GM21576 (cell line): ENCODE measurements at regions not wholly inside any gene's neighbourhood (a gene's known extent, or its start where the extent isn't known, plus 50 kb on each side); places are given as distances from the start of the nearest gene placed in this dataset.
"Not testable (repeated sequence)": the region's sequence is repeated elsewhere in the genome, so short reads cannot be mapped to it uniquely, and the experiment has no call there.

Experiments
- ATAC-seq: cut with Tn5 transposase; IDR thresholded peaks from one replicate; pipeline ENCODE4 v1.9.1; 2021; ENCODE audit warnings: mild to moderate bottlenecking, moderate library complexity; ENCODE audit not compliant: unreplicated experiment

DNA sequence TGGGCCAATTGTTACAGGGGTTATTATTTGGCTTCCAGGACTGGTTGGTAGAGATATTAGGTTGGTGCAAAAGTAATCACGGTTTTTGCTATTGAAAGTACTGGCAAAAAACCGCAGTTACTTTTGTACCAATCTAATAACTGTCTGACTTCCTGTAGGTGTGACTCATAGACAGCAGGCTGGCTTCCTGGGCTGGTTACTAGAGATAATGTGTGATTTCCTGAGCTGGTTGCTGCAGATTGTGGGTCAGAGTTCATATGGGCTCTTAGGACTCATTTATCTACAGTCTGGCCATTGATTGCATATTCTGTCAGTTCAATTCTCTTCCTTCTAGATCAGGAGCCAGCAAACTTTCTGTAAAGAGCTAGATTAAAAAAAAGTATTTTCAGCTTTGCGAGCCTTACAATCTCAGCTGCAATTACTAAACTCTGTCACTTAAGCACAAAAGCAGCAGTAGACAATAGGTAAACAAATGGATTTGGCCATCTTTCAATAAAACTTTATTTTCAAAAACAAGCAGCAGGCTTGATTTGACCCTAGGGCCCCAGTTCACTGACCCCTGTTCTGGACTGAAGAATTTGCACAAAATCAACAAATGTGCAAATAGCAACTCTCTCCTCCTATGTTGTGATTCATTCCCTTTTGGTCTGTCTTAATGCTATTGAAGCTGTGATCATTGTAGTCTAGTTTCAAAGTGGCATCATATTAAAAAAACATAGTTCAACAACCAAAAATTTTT lies 50.8 kb upstream of the BOD1L1 start:
- no peak for ATAC-seq

DNA sequence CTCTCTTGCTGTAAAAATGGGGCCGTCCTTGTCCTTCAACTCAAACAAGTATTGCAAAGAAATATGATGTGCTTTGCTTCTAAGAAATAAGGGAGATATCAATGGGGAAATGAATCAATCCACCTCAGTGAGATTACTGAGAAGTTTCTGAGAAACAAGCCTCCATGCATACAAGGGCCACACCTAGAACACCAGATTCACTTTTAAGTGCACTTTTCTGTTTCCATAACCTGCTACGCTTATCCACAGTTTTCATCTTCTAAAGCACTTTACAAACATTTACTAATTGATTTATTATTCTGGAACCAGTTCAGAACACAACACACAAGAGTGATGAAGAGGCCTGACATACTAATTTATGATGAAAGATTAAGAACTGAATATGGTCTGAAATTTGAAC lies 54.0 kb upstream of the BOD1L1 start:
- no peak for ATAC-seq

DNA sequence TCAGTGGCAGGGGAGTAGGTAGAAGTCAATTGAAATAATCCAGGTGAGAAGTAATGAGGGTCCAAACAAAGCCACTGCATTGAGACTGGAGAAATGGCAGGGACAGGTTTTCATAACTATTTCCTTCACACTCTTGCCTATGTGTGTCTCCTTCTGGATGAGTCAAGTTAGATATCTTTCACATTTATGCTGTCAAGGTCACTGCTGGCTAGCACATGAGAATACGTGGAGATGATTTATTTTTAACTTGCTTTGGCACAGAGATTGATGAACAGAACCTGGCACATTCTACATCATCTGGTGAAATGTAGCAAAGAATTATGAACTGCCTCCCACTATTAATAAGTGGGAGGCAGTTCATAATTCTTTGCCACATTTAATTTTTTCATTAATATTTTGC lies 66.7 kb upstream of the BOD1L1 start:
- ATAC-seq = no peak

DNA sequence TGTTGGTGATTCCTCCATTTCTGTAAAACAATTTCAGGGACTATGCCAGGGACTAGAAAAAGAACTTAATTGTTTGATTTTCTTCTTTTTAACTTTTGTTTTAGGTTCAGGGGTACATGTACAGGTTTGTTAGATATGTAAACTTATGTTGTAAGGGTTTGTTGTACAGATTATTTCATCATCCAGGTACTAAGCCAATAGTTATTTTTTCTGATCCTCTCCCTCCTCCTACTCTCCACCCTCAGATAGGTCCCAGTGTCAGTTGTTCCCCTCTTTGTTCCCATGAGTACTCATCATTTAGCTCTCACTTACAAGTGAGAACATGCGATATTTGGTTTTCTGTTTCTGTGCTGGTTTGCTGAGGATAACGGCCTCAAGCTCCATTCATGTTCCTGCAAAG lies 70.8 kb upstream of the BOD1L1 start:
- ATAC-seq = no peak

DNA sequence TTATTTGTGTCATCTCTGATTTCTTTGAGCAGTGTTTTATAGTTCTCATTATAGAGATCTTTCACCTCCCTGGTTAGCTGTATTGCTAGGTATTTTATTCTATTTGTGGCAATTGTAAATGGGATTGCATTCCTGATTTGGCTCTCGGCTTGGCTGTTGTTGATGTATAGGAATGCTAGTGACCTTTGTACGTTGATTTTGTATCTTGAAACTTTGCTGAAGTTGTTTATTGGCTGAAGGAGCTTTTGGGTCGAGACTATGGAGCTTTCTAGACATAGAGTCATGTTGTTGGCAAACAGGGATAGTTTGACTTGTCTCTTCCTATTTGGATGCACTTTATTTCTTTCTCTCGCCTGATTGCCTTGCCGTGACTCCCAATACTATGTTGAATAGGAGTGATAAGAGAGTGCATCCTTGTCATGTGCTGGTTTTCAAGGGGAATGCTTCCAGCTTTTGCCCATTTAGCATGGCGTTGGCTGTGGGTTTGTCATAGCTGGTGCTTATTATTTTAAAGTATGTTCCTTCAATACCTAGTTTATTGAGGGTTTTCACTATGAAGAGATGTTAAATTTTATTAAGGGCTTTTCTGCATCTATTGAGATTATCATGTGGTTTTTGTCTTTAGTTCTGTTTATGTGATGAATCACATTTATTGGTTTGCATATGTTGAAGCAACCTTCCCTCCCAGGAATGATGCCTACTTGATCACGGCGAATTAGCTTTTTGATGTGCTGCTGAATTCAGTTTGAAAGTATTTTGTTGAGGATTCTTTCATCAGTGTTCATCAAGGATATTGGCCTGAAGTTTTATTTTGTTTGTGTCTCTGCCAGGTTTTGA lies 72.7 kb upstream of the BOD1L1 start:
- no peak for ATAC-seq

DNA sequence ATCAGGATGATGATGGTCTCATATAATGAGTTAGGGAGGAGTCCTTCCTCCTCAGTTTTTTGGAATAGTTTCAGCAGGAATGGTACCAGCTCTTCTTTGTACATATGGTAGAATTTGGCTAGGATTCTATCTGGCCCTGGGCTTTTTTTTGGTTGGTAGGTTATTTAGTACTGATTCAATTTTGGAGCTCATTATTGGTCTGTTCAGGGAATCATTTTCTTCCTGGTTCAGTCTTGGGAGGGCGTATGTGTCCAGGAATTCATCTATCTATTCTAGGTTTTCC lies 73.3 kb upstream of the BOD1L1 start:
- ATAC-seq = not testable (repeated sequence)

DNA sequence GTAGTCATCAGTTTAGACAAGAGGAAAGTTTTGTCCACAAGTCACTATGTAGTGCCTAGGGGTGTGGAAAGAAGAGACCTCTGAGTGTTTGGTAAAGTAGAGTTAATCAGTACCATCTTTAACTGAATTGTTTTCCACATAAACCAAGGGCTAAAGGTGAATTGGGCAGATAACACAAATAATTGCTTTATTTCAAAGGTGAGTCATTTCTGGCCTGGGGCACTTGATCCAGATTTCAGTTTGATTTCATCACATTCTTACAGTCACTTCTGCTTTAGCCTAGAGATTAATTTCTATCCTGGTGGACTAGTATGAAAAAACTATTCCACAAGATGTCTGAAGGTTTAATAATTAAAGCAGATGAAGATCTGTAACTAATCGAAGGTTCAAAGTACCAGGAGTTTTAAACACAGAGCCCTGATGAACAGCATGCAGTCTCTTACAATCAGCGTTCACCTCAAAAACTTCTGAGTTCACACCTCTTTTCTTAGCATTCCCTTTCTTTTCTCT lies 74.5 kb upstream of the BOD1L1 start:
- no peak for ATAC-seq

DNA sequence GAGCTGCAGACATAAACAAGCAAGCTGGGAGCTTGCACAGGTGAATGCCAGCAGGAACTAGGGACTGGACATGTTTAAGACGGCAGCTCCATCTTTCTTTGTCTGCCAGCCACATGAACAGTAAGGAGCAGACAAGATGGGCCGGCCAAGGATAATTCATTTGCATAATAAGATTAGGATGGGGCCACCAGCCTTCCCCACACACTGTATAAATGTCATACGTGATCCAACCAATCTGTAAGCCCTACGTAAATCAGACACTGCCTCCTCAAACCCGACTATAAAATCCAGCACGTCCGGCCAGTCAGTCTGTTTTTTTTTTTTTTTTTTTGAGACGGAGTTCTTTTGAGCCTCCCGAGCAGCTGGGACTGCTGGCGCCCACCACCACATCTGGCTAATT lies 75.6 kb upstream of the BOD1L1 start:
- ATAC-seq = no peak

DNA sequence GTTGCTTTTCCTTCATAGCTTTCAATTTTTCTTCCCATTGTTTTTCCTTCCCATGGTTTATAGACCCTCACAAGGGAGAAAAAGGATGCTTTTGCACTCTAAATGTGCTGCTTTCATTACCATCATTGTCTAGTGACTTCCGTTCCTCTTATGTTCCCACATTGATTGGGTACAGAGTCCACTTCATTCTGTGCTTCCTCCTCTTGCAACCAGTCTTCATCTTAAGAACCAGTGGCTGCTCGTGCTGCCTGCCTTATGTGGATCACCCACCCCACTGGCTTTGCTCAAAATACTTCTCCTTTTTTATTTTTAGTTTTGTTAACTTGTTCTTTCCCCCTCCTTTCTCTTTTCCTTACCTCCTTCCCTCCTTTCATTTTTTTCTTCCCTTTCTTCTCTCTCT lies 76.5 kb upstream of the BOD1L1 start:
- ATAC-seq = no peak

DNA sequence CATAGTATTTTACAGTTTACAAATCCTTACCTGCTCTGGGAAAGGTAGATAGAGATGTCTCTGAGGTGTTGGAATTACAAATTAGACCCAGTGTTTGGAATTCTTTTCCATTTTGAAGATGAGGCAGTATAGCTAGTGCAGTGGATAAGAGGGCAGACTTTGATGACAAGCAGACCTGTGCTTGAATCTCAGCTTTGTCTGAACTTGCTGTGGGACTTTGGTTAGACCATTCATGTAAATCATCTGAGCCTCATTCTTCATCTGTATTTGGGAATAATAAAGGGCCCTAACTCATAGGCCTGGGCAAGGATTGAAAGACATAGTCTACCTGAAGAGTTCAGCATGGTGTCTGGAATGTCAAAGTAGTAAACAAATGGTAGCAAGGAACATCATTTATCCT lies 77.2 kb upstream of the BOD1L1 start:
- no peak for ATAC-seq

DNA sequence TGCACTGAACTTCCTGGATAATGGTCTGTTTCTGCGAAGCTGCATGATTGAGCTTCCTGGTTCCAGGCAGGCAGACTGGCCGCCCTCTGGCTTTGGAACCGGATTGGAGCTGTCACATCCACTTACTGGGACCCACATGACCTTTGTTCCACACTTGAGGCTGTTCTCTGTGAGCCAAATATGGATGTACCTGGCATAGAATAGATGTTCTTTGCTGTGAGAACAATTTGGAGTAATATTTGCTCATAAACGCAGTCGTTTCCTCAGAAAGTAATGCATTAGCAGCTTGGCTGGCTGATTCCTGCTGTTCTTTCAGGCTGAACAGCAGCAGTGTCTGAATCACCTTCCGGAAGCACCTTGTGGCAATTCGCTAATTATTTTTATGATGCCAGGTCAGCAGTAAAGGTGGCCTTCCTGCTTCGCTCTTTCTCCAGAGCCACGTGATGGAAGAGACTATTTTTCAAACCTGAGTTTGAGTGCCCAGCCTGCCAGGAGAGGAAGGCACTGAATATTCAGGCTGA lies 78.1 kb upstream of the BOD1L1 start:
- ATAC-seq = no peak

DNA sequence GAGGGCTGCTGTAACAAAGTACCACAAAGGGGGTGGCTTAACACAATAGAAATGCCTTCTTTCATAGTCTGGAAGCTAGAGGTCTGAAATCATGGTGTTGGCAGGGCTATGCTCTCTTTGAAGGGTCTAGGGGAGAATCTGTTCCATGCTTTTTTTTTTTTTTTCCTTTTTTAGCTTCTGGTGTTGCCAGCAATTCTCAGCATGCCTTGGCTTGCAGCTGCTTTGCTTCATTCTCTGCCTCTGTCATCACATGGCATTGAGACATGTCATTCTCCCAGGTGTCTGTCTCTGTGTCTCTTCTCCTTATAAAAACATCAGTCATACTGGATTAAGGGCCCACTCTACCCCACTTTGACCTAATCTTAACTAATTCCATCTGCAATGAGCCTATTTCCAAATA lies 78.6 kb upstream of the BOD1L1 start:
- no peak for ATAC-seq

DNA sequence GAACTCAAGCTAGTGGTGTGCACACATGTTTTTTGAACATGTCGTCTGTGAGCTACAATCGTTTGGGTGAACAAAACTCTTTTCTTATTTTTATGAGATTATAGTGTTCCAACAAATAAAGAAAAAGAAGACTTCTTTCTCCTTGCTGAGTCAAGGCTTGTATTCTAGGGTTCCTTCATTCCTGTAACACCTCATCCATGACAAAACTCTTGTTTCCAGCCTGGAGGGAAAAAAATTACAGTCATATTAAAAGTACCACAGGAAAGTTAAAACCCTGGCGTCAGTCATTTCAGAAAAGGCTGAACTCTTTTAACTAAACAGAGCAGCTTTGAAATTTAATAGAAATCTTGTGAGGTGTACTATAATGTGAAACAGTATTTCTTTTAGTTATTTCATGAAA lies 79.2 kb upstream of the BOD1L1 start:
- no peak for ATAC-seq

DNA sequence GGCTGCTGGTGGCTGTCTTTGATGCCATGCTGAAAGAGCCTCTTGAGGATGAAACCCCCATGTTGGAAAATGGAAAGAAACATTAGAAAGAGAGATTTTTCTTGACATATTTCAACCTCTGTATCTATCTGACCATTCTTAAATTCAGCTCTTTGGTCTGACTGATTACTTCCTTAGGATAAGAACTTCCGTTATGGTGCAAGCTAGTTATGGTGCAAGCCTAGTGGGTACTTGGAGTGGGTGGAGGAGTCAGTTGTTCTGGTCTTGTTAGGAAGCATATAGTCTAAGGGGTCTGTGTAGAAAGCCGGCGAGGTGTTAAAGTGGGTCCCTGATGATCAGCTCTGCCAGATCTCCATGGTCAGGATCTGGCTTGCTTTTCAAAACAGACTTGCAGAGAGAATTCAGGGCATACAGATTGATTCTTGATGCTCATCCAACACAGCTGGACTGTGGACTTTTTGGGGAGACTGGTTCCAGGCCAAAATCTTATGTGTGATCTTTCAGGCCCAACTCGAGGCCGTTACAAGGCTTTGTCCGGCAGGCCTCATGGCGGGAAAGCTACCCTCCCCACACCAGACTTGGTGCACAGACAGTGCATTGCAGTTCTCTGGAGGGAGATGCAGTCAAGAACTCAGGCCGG lies 82.8 kb upstream of the BOD1L1 start:
- no peak for ATAC-seq

DNA sequence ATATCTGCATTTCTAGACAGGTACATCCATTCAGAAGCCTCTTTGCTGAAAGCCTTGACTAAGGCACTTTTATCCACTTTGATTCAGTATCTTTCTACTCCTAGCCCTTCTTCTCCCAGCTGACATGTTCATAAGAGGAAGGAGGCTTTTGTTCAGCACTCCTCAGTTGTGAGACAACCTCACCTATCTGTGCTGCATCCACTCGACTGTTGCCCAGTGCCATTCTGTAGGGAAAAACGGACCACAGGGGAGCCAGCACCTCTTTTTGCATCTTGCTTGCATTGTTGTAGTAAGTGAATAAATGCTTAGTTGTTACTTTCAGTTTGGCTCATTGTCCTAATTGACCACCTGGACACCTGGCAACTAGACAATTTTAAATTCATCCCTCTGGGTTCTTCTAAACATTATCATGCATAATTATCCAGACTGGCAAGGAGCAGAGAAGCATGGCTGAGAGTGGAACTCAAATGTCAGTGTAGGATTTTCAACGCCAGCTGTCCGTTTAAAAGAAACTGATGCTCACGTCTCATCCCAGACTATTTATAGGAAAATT lies 83.8 kb upstream of the BOD1L1 start:
- no peak for ATAC-seq

DNA sequence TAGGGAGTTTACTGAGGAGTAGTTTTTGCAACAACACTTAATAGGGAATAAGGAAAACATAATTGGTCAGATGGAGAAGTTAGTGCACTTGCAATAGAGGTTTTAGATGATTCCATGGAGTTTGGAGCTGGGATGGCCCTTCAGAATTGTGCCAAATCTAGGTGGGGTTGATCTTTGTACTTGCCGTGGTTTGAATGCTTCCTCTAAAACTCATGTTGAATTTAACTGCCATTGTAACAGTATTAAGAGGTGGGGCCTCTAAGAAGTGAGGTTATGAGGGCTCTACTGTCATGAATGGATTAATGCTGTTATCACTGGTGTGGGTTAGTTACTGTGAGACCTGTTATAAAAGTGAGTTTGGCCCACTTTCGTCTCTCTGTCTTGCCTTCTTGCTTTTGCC lies 94.4 kb upstream of the BOD1L1 start:
- ATAC-seq = no peak

DNA sequence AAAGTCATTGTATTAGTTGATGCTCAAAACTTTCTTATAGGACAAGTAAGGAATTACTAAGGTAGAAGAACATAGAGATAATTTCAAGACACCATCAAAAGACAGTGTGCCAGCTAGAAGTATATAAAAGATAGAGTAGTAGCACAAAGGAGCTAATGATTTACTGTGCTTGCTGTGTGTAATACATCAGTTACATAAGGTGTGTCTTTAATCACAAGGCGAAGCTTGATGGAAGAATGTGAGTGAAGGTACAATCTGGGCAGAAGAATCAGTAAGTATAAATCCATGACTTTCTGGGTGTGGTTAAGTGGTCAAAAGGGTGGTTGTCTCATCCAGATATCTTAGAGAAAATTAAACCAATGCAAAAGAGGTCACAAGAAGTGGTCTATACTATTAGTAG lies 95.1 kb upstream of the BOD1L1 start:
- no peak for ATAC-seq

DNA sequence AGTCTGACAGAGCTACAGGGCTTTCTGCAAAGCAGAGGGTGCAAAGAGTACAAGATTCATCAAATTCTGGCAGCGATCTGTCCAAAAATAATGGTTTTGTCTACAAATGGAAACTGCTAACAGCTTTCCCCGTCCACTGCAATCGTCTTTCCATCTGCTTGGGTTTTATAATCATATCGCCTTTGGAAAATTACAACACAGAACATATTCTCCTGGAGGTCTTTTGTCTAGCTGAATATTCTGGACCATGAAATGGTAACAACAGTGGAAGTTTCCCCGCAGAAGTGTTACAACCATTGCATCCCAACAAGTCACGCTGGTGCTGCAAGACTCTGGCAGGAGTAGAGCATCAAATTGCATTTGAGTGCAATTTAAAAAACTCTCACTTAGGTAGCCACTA lies 101.2 kb upstream of the BOD1L1 start:
- no peak for ATAC-seq

DNA sequence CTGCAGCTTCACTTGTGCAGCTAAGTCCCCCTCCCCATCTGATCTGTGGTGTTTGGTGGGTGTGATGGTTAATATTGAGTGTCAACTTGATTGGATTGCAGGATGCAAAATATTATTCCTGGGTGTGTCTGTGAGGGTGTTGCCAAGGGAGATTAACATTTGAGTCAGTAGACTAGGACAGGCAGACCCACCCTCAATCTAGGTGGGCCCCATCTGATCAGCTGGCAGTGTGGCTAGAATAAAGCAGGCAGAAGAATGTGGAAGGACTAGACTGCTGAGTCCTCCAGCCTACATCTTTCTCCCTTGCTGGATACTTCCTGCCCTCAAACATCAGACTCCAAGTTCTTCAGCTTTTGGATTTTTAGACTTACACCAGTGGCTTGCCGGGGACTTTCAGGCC lies 103.5 kb upstream of the BOD1L1 start:
- ATAC-seq = no peak

DNA sequence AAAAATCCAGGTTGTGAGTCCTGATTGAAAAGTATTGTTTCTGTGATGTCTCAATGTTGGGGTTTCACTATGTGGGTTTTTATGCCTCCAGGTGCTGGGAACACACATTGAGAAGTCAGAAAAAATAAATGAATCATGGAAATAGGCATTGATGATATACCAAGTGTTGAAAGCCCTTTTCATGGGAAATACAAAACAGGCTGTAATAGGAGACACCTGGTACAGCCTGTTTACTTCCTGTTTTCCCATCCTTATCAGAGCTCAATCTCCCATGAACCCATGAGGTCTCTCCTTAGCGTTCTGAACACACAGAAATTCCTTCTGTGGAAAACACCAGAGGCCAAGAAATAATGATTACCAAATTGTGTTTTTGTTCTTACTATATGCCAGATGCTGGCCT lies 106.3 kb upstream of the BOD1L1 start:
- no peak for ATAC-seq

DNA sequence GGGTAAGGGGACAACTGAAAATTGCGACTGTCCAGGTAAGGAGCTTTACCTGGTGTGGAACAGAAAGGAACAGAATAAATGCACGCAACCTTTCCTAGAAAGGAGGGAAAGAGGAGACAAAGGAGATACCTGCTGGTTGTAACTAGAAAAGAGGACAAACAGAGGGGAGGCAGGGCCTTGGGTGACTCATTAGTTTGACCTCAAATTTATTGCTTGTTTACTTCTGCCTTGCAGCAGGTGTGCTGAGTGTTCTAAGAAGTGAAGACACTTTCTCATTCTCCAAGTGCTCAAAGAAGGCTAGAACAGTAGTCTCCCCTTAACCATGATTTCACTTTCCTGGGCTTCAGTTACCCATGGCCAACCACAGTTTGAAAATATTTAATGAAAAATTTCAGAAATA lies 123.1 kb upstream of the BOD1L1 start:
- ATAC-seq = no peak

DNA sequence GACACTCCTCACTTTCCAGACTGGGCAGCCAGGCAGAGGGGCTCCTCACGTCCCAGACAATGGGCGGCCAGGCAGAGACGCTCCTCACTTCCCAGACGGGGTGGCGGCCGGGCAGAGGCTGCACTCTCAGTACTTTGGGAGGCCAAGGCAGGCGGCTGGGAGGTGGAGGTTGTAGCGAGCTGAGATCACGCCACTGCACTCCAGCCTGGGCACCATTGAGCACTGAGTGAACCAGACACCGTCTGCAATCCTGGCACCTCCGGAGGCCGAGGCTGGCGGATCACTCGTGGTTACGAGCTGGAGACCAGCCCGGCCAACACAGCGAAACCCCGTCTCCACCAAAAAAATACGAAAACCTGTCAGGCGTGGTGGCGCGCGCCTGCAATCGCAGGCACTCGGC lies 134.1 kb upstream of the BOD1L1 start:
- ATAC-seq = not testable (repeated sequence)
